CD8-positive, alpha-beta memory T cell (primary cell): ENCODE measurements at regions not wholly inside any gene's neighbourhood (a gene's known extent, or its start where the extent isn't known, plus 50 kb on each side); places are given as distances from the start of the nearest gene placed in this dataset.

Experiments used
- CTCF ChIA-PET: fragments of 350-600 bp; sonication (Branson Sonifier 250); formaldehyde crosslinking; loops from one replicate; lab custom pipeline; 2021; ENCODE audit warnings: antibody characterized with exemption; lab: Charles Lee
- POLR2A ChIA-PET: fragments of 350-600 bp; sonication (Branson Sonifier 250); formaldehyde crosslinking; loops from one replicate; lab custom pipeline; 2021; ENCODE audit warnings: antibody characterized with exemption; lab: Charles Lee
- DNase-seq, 5 donors: peaks; one replicate each; pipeline versions ENCODE4 v3.0.0 to v3.0.0-alpha.2; 2020 to 2022; ENCODE audit warnings: mixed read lengths in 1 of 5
- H3K27ac ChIP-seq: one replicate; pipeline ENCODE4 v1.7.0; 2013; ENCODE audit warnings: low read depth, mild to moderate bottlenecking, low read length, moderate library complexity
- H3K27me3 ChIP-seq: 2 replicates; pipeline ENCODE4 v1.7.0; 2013; ENCODE audit warnings: low read length, mild to moderate bottlenecking; ENCODE audit not compliant: insufficient read depth, poor library complexity, severe bottlenecking
- H3K36me3 ChIP-seq: 2 replicates; pipeline ENCODE4 v1.7.0; 2013; ENCODE audit warnings: mild to moderate bottlenecking, low read length, moderate library complexity; ENCODE audit not compliant: insufficient read depth
- H3K4me1 ChIP-seq: 2 replicates; pipeline ENCODE4 v1.7.0; 2013; ENCODE audit warnings: mild to moderate bottlenecking, low read length, moderate library complexity; ENCODE audit not compliant: insufficient read depth
- H3K4me3 ChIP-seq: 2 replicates; pipeline ENCODE4 v1.7.0; 2013; ENCODE audit warnings: mild to moderate bottlenecking, low read length
- H3K9me3 ChIP-seq: 2 replicates; pipeline ENCODE4 v1.7.0; 2013; ENCODE audit warnings: mild to moderate bottlenecking, low read length
- H3K27ac Mint-ChIP-seq, 8 donors: one replicate each; pipeline ENCODE4 v1.8.0; 2020 to 2021; ENCODE audit warnings: mixed read lengths in 8 of 8, mild to moderate bottlenecking in 6 of 8, inconsistent platforms in 3 of 8, moderate library complexity in 3 of 8
- H3K27me3 Mint-ChIP-seq, 2 donors: one replicate each; pipeline ENCODE4 v1.8.0; 2020 to 2021; ENCODE audit warnings: mixed read lengths in 2 of 2, mild to moderate bottlenecking in 1 of 2, moderate library complexity in 1 of 2
- H3K36me3 Mint-ChIP-seq, 3 donors: one replicate each; pipeline ENCODE4 v1.8.0; 2020 to 2021; ENCODE audit warnings: mixed read lengths in 3 of 3, inconsistent platforms in 1 of 3, mild to moderate bottlenecking in 1 of 3
- H3K4me1 Mint-ChIP-seq, 3 donors: one replicate each; pipeline ENCODE4 v1.8.0; 2020 to 2021; ENCODE audit warnings: mixed read lengths in 3 of 3, inconsistent platforms in 1 of 3, mild to moderate bottlenecking in 1 of 3
- H3K4me3 Mint-ChIP-seq, 7 donors: one replicate each; pipeline ENCODE4 v1.8.0; 2020 to 2021; ENCODE audit warnings: mixed read lengths in 7 of 7, mild to moderate bottlenecking in 6 of 7, moderate library complexity in 4 of 7, inconsistent platforms in 2 of 7
- H3K9me3 Mint-ChIP-seq, 5 donors: one replicate each; pipeline ENCODE4 v1.8.0; 2020 to 2022; ENCODE audit warnings: mixed read lengths in 5 of 5, mild to moderate bottlenecking in 3 of 5, moderate library complexity in 2 of 5, inconsistent platforms in 1 of 5

- Mint-ChIP-seq H3K36me3 (peaks cover 0 to 3% (median 0%) of the 10 kb centered on the region in 3 donors), H3K9me3 (no peaks in the 10 kb centered on the region), H3K27ac (peak overlapping the region in 3 of 8 donors; percentile 12 to 35 (median 12)), H3K4me3 (no peak overlapping the region), H3K4me1 (peaks cover 17 to 25% (median 22%) of the 10 kb centered on the region in 3 donors), H3K27me3 (peaks cover 0 to 1% of the 10 kb centered on the region in 2 donors)
- H3K4me1 ChIP-seq, result peaks cover 15% of the 10 kb centered on the region
- ChIA-PET POLR2A (no interaction called here), CTCF (no interaction called here)
- no peaks in the 10 kb centered on the region for H3K9me3 ChIP-seq
- no peak overlapping the region for H3K4me3 ChIP-seq
- no peak overlapping the region for H3K27ac ChIP-seq
- H3K27me3 ChIP-seq, result no peaks in the 10 kb centered on the region
- no peaks in the 10 kb centered on the region for H3K36me3 ChIP-seq
- DNase-seq, result no peak
Measured at GRCh38 chr6:137352859-137353258, 133.7 kb upstream of the IFNGR1 start.

GRCh38 chr6:137351890-137352289, 132.7 kb upstream of the IFNGR1 start:
- Histone ChIP-seq H3K4me3 (no peak overlapping the region), H3K9me3 (no peaks in the 10 kb centered on the region), H3K4me1 (peaks cover 15% of the 10 kb centered on the region), H3K27ac (no peak overlapping the region), H3K27me3 (no peaks in the 10 kb centered on the region), H3K36me3 (no peaks in the 10 kb centered on the region)
- peaks cover 0 to 1% of the 10 kb centered on the region in 2 donors for H3K27me3 Mint-ChIP-seq
- ChIA-PET CTCF (interaction anchor here (2.2 kb wide), 1 partner anchor 10 kb away, joined by 10 read pairs; no protein-coding TSS in a partner anchor), POLR2A (no interaction called here)
- peak overlapping the region in 2 of 8 donors; percentile 18 to 40 for H3K27ac Mint-ChIP-seq
- DNase-seq, result no peak
- no peaks in the 10 kb centered on the region for H3K9me3 Mint-ChIP-seq
- peaks cover 0 to 3% (median 0%) of the 10 kb centered on the region in 3 donors for H3K36me3 Mint-ChIP-seq
- H3K4me3 Mint-ChIP-seq, result no peak overlapping the region
- H3K4me1 Mint-ChIP-seq, result peaks cover 17 to 25% (median 22%) of the 10 kb centered on the region in 3 donors

- no peak overlapping the region for H3K4me3 ChIP-seq
- peaks cover 0 to 1% of the 10 kb centered on the region in 2 donors for H3K27me3 Mint-ChIP-seq
- POLR2A ChIA-PET, result no interaction called here
- no peaks in the 10 kb centered on the region for H3K9me3 ChIP-seq
- no peak overlapping the region for H3K27ac Mint-ChIP-seq
- peaks cover 17 to 25% (median 22%) of the 10 kb centered on the region in 3 donors for H3K4me1 Mint-ChIP-seq
- peaks cover 15% of the 10 kb centered on the region for H3K4me1 ChIP-seq
- no peaks in the 10 kb centered on the region for H3K36me3 Mint-ChIP-seq
- H3K36me3 ChIP-seq, result no peaks in the 10 kb centered on the region
- H3K9me3 Mint-ChIP-seq, result no peaks in the 10 kb centered on the region
- DNase-seq, result no peak
- no peaks in the 10 kb centered on the region for H3K27me3 ChIP-seq
- H3K27ac ChIP-seq, result no peak overlapping the region
- H3K4me3 Mint-ChIP-seq, result no peak overlapping the region
- CTCF ChIA-PET, result interaction anchor here (2.0 to 2.2 kb wide), 2 partner anchors 9 to 65 kb away, joined by 9 to 10 read pairs; no protein-coding TSS in a partner anchor
Measured at GRCh38 chr6:137350857-137351256, 131.7 kb upstream of the IFNGR1 start.

GRCh38 chr6:137349856-137350830, 131.0 kb upstream of the IFNGR1 start:
- Mint-ChIP-seq H3K4me3 (no peak overlapping the region), H3K9me3 (no peaks in the 10 kb centered on the region), H3K27me3 (peaks cover 0 to 1% of the 10 kb centered on the region in 2 donors), H3K36me3 (no peaks in the 10 kb centered on the region), H3K4me1 (peaks cover 18 to 25% (median 22%) of the 10 kb centered on the region in 3 donors), H3K27ac (no peak overlapping the region)
- POLR2A ChIA-PET, result no interaction called here
- CTCF ChIA-PET, result interaction anchor here (2.0 to 2.2 kb wide), 2 partner anchors 8 to 65 kb away, joined by 9 to 10 read pairs; no protein-coding TSS in a partner anchor
- no peak for DNase-seq
- no peak overlapping the region for H3K27ac ChIP-seq
- no peaks in the 10 kb centered on the region for H3K27me3 ChIP-seq
- H3K4me1 ChIP-seq, result peaks cover 15% of the 10 kb centered on the region
- H3K36me3 ChIP-seq, result no peaks in the 10 kb centered on the region
- no peak overlapping the region for H3K4me3 ChIP-seq
- no peaks in the 10 kb centered on the region for H3K9me3 ChIP-seq

- ChIA-PET CTCF (interaction anchor here (2.0 kb wide), 1 partner anchor 67 kb away, joined by 9 read pairs; no protein-coding TSS in a partner anchor), POLR2A (interaction anchor here (0.6 kb wide), 1 partner anchor 260 kb away, joined by 3 read pairs; no protein-coding TSS in a partner anchor)
- Mint-ChIP-seq H3K27me3 (no peaks in the 10 kb centered on the region), H3K36me3 (no peaks in the 10 kb centered on the region), H3K27ac (no peak overlapping the region), H3K4me3 (no peak overlapping the region), H3K9me3 (no peaks in the 10 kb centered on the region), H3K4me1 (peaks cover 14 to 23% (median 20%) of the 10 kb centered on the region in 3 donors)
- Histone ChIP-seq H3K27ac (no peak overlapping the region), H3K27me3 (no peaks in the 10 kb centered on the region), H3K4me1 (peaks cover 11% of the 10 kb centered on the region), H3K36me3 (no peaks in the 10 kb centered on the region), H3K4me3 (no peak overlapping the region), H3K9me3 (no peaks in the 10 kb centered on the region)
- no peak for DNase-seq
Measured at GRCh38 chr6:137348777-137349176, 129.6 kb upstream of the IFNGR1 start.

- Histone ChIP-seq H3K4me3 (no peak overlapping the region), H3K27ac (no peak overlapping the region), H3K36me3 (no peaks in the 10 kb centered on the region), H3K4me1 (peaks cover 9% of the 10 kb centered on the region), H3K27me3 (no peaks in the 10 kb centered on the region), H3K9me3 (no peaks in the 10 kb centered on the region)
- no peak for DNase-seq
- POLR2A ChIA-PET, result no interaction called here
- Mint-ChIP-seq H3K27me3 (no peaks in the 10 kb centered on the region), H3K9me3 (no peaks in the 10 kb centered on the region), H3K4me3 (peak overlapping the region in 6 of 7 donors; percentile 76 to 84 (median 80)), H3K36me3 (no peaks in the 10 kb centered on the region), H3K4me1 (peaks cover 25 to 35% (median 32%) of the 10 kb centered on the region in 3 donors), H3K27ac (peak overlapping the region in 5 of 8 donors; percentile 5 to 78 (median 29))
- CTCF ChIA-PET, result interaction anchor here (1.0 to 6.5 kb wide), 4 partner anchors 35 to 298 kb away, joined by 3 to 118 read pairs (median 6); no protein-coding TSS in a partner anchor
Measured at GRCh38 chr6:137343241-137343640, 124.1 kb upstream of the IFNGR1 start.

- no peaks in the 10 kb centered on the region for H3K27me3 ChIP-seq
- H3K9me3 Mint-ChIP-seq, result no peaks in the 10 kb centered on the region
- no peaks in the 10 kb centered on the region for H3K36me3 ChIP-seq
- H3K27me3 Mint-ChIP-seq, result no peaks in the 10 kb centered on the region
- peaks cover 9% of the 10 kb centered on the region for H3K4me1 ChIP-seq
- peak overlapping the region; percentile 25 to 88 (median 60) for H3K27ac Mint-ChIP-seq
- DNase-seq, result no peak
- ChIA-PET POLR2A (interaction anchor here (1.3 to 1.6 kb wide), 3 partner anchors 71 to 247 kb away, joined by 3 to 6 read pairs (median 4); no protein-coding TSS in a partner anchor), CTCF (interaction anchor here (0.7 to 6.5 kb wide), 30 partner anchors 8 to 355 kb away, joined by 3 to 118 read pairs (median 4); no protein-coding TSS in a partner anchor)
- H3K4me1 Mint-ChIP-seq, result peaks cover 25 to 35% (median 32%) of the 10 kb centered on the region in 3 donors
- peak overlapping the region; percentile 76 to 84 (median 80) for H3K4me3 Mint-ChIP-seq
- no peaks in the 10 kb centered on the region for H3K9me3 ChIP-seq
- H3K4me3 ChIP-seq, result peak overlapping the region; percentile 51
- no peak overlapping the region for H3K27ac ChIP-seq
- H3K36me3 Mint-ChIP-seq, result no peaks in the 10 kb centered on the region
Measured at GRCh38 chr6:137342607-137343190, 123.5 kb upstream of the IFNGR1 start.
